ENCODE measurements at regions not wholly inside any gene's neighbourhood (a gene's known extent, or its start where the extent isn't known, plus 50 kb on each side); places are given as distances from the start of the nearest gene placed in this dataset.

DNA sequence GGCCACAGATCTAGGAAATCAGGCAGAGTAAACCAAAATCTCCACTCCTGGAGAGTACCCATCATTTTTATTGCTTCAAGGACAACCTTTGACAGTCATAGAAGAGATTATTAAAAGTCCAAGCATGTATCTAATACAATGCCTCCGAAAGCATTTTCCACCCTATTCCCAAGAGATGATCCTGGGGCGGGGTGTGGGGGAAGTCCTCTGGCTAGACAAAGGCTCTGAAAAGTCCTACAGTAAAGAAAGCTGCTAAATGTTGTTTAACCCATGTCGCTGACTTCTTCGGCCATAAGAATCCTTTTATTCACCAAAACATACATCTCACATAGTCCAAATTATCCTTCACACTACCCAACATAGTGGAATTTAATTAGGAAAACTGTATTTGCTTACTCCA lies 115.7 kb upstream of the STT3B start:
- TF ChIP-seq, protein P1, sequence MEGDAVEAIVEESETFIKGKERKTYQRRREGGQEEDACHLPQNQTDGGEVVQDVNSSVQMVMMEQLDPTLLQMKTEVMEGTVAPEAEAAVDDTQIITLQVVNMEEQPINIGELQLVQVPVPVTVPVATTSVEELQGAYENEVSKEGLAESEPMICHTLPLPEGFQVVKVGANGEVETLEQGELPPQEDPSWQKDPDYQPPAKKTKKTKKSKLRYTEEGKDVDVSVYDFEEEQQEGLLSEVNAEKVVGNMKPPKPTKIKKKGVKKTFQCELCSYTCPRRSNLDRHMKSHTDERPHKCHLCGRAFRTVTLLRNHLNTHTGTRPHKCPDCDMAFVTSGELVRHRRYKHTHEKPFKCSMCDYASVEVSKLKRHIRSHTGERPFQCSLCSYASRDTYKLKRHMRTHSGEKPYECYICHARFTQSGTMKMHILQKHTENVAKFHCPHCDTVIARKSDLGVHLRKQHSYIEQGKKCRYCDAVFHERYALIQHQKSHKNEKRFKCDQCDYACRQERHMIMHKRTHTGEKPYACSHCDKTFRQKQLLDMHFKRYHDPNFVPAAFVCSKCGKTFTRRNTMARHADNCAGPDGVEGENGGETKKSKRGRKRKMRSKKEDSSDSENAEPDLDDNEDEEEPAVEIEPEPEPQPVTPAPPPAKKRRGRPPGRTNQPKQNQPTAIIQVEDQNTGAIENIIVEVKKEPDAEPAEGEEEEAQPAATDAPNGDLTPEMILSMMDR (IDR thresholded peaks at IDR 0.05): no peak
- no peak for TF ChIP-seq POLR2A (IDR thresholded peaks at IDR 0.05)

All from body of pancreas (tissue), 4 donors.